ENCODE measurements at regions not wholly inside any gene's neighbourhood (a gene's known extent, or its start where the extent isn't known, plus 50 kb on each side); places are given as distances from the start of the nearest gene placed in this dataset.

DNA sequence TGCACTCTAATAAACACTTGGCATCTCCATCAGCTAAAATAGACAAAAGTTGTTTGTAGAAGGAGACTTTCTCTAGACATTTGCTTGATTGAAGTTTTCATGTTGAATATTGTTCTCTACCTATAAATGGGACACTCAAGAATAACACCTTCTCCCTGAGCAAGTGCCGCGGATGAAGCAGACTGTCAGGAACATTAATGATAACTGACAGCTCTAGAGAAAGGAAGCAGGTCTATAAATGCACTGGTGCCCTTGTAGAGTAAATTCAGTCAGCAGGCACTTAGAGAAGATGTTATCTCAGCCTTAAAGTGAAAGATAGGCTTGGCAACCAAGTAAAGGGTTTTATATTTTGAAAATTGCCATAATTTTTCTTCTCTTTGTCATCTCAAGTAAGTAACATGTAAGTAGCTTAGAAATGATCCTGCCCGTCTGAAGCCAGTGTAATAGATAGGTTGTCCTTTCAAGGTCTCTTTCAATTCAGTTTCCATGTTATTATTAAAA lies 224.6 kb downstream of the ARL6IP6 start:
- TF ChIP-seq, protein P1, sequence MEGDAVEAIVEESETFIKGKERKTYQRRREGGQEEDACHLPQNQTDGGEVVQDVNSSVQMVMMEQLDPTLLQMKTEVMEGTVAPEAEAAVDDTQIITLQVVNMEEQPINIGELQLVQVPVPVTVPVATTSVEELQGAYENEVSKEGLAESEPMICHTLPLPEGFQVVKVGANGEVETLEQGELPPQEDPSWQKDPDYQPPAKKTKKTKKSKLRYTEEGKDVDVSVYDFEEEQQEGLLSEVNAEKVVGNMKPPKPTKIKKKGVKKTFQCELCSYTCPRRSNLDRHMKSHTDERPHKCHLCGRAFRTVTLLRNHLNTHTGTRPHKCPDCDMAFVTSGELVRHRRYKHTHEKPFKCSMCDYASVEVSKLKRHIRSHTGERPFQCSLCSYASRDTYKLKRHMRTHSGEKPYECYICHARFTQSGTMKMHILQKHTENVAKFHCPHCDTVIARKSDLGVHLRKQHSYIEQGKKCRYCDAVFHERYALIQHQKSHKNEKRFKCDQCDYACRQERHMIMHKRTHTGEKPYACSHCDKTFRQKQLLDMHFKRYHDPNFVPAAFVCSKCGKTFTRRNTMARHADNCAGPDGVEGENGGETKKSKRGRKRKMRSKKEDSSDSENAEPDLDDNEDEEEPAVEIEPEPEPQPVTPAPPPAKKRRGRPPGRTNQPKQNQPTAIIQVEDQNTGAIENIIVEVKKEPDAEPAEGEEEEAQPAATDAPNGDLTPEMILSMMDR (IDR thresholded peaks at IDR 0.05): no peak
- no peak for TF ChIP-seq EZH2 (IDR thresholded peaks at IDR 0.05)
